Astrocyte (in vitro differentiated cells and primary cell): ENCODE measurements at regions not wholly inside any gene's neighbourhood (a gene's known extent, or its start where the extent isn't known, plus 50 kb on each side); places are given as distances from the start of the nearest gene placed in this dataset.

Experiments
- CTCF ChIP-seq: IDR thresholded peaks from 2 replicates; pipeline ENCODE4 v1.5.1; 2011; ENCODE audit warnings: low read depth, mild to moderate bottlenecking, inconsistent platforms, low read length, moderate library complexity; ENCODE audit not compliant: insufficient read depth
- EZH2 ChIP-seq: IDR thresholded peaks from 2 replicates; pipeline ENCODE4 v1.6.1; 2012; ENCODE audit warnings: mild to moderate bottlenecking, low read length, inconsistent platforms; ENCODE audit not compliant: insufficient read depth

GRCh38 chr14:43674273-43674672 is 832.8 kb downstream of the FSCB start:
- no peak for TF ChIP-seq CTCF
- no peak for TF ChIP-seq EZH2
